Lung (tissue), 11 donors: ENCODE measurements at regions not wholly inside any gene's neighbourhood (a gene's known extent, or its start where the extent isn't known, plus 50 kb on each side); places are given as distances from the start of the nearest gene placed in this dataset.

ENCODE experiments used
- ATAC-seq: fragments of 200-7000 bp; cut with Tn5 transposase; one replicate; pipeline ENCODE4 v1.9.1; 2020; ENCODE audit warnings: moderate number of reproducible peaks; ENCODE audit not compliant: insufficient read depth, low FRiP score
- DNase-seq, 3 donors: peaks; one replicate each; pipeline ENCODE4 v3.0.0-alpha.2; 2013 to 2017
- H3K27ac ChIP-seq, 2 donors: one replicate each; pipeline ENCODE4 v1.5.1; 2013; ENCODE audit warnings: mild to moderate bottlenecking in 2 of 2, moderate library complexity in 2 of 2, control low read depth in 1 of 2, inconsistent platforms in 1 of 2, low read depth in 1 of 2, low read length in 1 of 2
- H3K27me3 ChIP-seq, 3 donors: one replicate each; pipeline ENCODE4 v1.5.1; 2013; ENCODE audit warnings: low read length in 2 of 3; ENCODE audit not compliant: control insufficient read depth in 3 of 3, insufficient read depth in 3 of 3
- H3K36me3 ChIP-seq, 4 donors: one replicate each; pipeline ENCODE4 v1.5.1; 2013; ENCODE audit warnings: low read length in 4 of 4, mild to moderate bottlenecking in 1 of 4, moderate library complexity in 1 of 4; ENCODE audit not compliant: control insufficient read depth in 4 of 4, insufficient read depth in 4 of 4
- H3K4me1 ChIP-seq, 5 donors: one replicate each; pipeline ENCODE4 v1.5.1; 2013; ENCODE audit warnings: low read length in 5 of 5, mild to moderate bottlenecking in 2 of 5, moderate library complexity in 1 of 5; ENCODE audit not compliant: control insufficient read depth in 5 of 5, insufficient read depth in 5 of 5
- H3K4me3 ChIP-seq: one replicate; pipeline ENCODE4 v1.5.1; 2013; ENCODE audit warnings: mild to moderate bottlenecking, control low read depth, moderate library complexity
- H3K9ac ChIP-seq, 2 donors: one replicate each; pipeline ENCODE4 v1.5.1; 2013; ENCODE audit warnings: low read length in 2 of 2, control low read depth in 1 of 2; ENCODE audit not compliant: insufficient read depth in 1 of 2
- H3K9me3 ChIP-seq, 4 donors: one replicate each; pipeline ENCODE4 v1.5.1; 2013; ENCODE audit warnings: low read length in 3 of 4, mild to moderate bottlenecking in 1 of 4, moderate library complexity in 1 of 4; ENCODE audit not compliant: control insufficient read depth in 4 of 4, insufficient read depth in 3 of 4
- WGBS, 2 donors: extraction: QIAGEN DNeasy Blood & Tissue Kit; methylation state at CpG; one replicate each; pipeline ENCODE4 v1.1.7; 2013; 5-methylcytosine and 5-hydroxymethylcytosine counted together
- TF ChIP-seq, protein P1 (sequence below): IDR thresholded peaks from 2 replicates; pipeline ENCODE4 v1.5.1; 2012; ENCODE audit warnings: mild to moderate bottlenecking; ENCODE audit errors: control extremely low read depth, extremely low read depth
- donor health status: control.
- donor health status: control.
- donor health status: Bipolar disorder and iron deficiency.
- donor health status: healthy.
- donor health status: DM: yes; HTN: yes; CAD: no.

DNA sequence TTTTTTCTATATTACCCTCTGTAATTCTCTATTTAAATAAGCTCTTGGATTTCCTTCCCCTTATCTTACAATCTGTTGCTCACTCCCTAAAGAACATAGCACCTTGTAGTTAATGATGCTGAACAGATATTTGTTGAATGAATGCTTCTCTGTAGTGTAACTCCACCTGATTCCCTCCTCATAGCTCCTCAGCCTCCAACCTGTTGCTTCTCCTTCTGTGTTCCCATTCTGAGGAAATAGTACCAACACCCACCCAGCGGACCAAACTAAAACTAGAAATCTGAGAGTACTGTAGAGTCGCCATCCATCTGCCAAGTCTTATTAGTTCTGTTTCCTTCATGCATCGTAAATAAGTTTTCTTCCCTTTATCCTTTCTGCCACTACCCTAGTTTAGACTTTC, 55.5 kb upstream of the GNB4 start:
- Histone ChIP-seq H3K4me1 (peaks cover 0 to 1% (median 0%) of the 10 kb centered on the region in 5 donors), H3K9me3 (no peaks in the 10 kb centered on the region), H3K9ac (no peak overlapping the region), H3K27ac (no peak overlapping the region), H3K4me3 (no peak overlapping the region), H3K36me3 (no peaks in the 10 kb centered on the region), H3K27me3 (no peaks in the 10 kb centered on the region)
- ATAC-seq (no peak), DNase-seq (no peak)
- TF ChIP-seq, protein P1, sequence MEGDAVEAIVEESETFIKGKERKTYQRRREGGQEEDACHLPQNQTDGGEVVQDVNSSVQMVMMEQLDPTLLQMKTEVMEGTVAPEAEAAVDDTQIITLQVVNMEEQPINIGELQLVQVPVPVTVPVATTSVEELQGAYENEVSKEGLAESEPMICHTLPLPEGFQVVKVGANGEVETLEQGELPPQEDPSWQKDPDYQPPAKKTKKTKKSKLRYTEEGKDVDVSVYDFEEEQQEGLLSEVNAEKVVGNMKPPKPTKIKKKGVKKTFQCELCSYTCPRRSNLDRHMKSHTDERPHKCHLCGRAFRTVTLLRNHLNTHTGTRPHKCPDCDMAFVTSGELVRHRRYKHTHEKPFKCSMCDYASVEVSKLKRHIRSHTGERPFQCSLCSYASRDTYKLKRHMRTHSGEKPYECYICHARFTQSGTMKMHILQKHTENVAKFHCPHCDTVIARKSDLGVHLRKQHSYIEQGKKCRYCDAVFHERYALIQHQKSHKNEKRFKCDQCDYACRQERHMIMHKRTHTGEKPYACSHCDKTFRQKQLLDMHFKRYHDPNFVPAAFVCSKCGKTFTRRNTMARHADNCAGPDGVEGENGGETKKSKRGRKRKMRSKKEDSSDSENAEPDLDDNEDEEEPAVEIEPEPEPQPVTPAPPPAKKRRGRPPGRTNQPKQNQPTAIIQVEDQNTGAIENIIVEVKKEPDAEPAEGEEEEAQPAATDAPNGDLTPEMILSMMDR = no peak
- WGBS, 2 donors = 84 to 87% methylated on average over 3 of the region's 3 CpGs

DNA sequence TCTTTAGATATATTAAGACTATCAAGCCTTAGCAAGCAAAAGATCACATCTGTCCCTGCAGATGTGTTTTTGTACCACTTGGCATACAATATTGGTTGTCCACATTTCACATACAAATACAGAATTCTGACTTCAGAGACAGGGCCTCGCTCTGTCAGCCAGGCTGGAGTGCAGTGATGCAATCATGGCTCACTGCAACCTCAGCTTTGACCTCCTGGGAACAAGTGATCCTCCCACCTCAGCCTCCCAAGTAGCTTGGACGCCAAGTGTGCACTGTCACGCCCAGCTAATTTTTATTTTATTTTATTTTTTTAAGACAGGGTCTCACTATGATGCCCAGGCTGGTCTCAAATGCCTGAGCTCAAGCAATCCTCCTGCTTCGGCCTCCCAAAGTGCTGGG, 53.0 kb upstream of the ACTL6A start:
- TF ChIP-seq, protein P1 = no peak
- WGBS, 2 donors = 88 to 93% methylated on average over 4 of the region's 4 CpGs
- Histone ChIP-seq H3K4me1 (peaks cover 0 to 4% (median 0%) of the 10 kb centered on the region in 5 donors), H3K9ac (no peak overlapping the region), H3K27ac (no peak overlapping the region), H3K4me3 (no peak overlapping the region), H3K27me3 (no peaks in the 10 kb centered on the region), H3K9me3 (no peaks in the 10 kb centered on the region), H3K36me3 (no peaks in the 10 kb centered on the region)
- no peak for DNase-seq
- no peak for ATAC-seq

DNA sequence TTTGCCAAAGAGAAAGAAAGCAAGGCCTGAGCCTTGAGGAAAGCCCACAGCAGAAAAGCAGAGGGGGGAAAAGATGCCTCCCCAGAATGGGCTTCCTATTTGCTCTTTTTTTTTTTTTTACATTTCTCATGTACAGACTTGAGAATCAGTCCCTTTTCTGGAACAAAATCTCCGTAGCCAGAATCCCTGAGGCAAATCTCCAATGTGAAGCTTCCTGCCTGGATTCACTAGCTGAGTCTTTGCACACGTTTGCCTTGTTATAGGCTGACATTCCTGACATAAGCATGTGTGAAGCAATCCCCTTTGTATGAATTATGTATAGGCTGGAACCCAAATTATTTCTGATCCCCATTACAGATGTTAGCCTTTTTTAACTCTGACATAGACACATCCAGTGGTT, 52.2 kb upstream of the ACTL6A start:
- no peak overlapping the region for H3K9ac ChIP-seq
- H3K27ac ChIP-seq = no peak overlapping the region
- H3K4me3 ChIP-seq = no peak overlapping the region
- ATAC-seq = no peak
- H3K36me3 ChIP-seq = no peaks in the 10 kb centered on the region
- 73 to 79% methylated on average over 2 of the region's 2 CpGs for WGBS, 2 donors
- TF ChIP-seq, protein P1 = no peak
- peaks cover 0 to 4% (median 0%) of the 10 kb centered on the region in 5 donors for H3K4me1 ChIP-seq
- H3K27me3 ChIP-seq = no peaks in the 10 kb centered on the region
- no peaks in the 10 kb centered on the region for H3K9me3 ChIP-seq
- peak in 1 of 3 donors; percentile 17 for DNase-seq

DNA sequence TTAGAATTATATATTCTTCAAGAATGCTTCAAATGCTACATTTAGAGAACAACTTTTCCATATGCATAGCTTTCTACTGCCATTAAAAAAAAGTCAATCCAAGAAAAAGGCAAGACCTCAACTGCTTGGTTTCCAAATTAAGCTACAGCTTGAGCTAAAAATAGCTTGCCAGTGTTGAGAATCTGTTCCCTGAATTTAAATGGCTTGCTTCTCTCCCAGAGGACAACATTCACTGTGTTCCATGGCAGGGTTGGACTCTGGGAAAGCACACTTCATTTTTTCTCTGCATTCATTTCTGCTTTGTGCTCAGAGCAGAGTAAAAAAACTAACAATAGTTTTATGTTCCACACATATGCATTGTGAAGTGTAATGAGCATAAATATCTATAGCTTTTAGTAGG, 50.3 kb upstream of the ACTL6A start:
- ATAC-seq = no peak
- no peaks in the 10 kb centered on the region for H3K36me3 ChIP-seq
- H3K4me1 ChIP-seq = peaks cover 0 to 4% (median 0%) of the 10 kb centered on the region in 5 donors
- H3K27me3 ChIP-seq = no peaks in the 10 kb centered on the region
- peak in 1 of 3 donors; percentile 51 for DNase-seq
- no peak overlapping the region for H3K4me3 ChIP-seq
- TF ChIP-seq, protein P1 = no peak
- no peak overlapping the region for H3K27ac ChIP-seq
- no peak overlapping the region for H3K9ac ChIP-seq
- no peaks in the 10 kb centered on the region for H3K9me3 ChIP-seq
